ENCODE measurements at regions not wholly inside any gene's neighbourhood (a gene's known extent, or its start where the extent isn't known, plus 50 kb on each side); places are given as distances from the start of the nearest gene placed in this dataset.

GRCh38 chr3:124512881-124513609 lies 217.2 kb upstream of the UMPS start:
- Histone ChIP-seq H3K4me1 (ENCODE audit: control insufficient read depth in 1 of 2, insufficient read depth in 2 of 2, low read length in 2 of 2) (no peaks in the 10 kb centered on the region), H2AFZ (ENCODE audit: insufficient read depth, low read depth, low read length, poor library complexity, severe bottlenecking) (no peak overlapping the region), H3K79me2 (ENCODE audit: insufficient read depth, low read length) (no peaks in the 10 kb centered on the region), H3K9me3 (replicated peaks in 1 of 2; ENCODE audit: control insufficient read depth in 1 of 2, insufficient read depth in 1 of 2, low read length in 2 of 2) (no peaks in the 10 kb centered on the region), H3K36me3 (replicated peaks in 1 of 2; ENCODE audit: control insufficient read depth in 1 of 2, insufficient read depth in 2 of 2, low read length in 2 of 2) (no peaks in the 10 kb centered on the region), H3K4me3 (replicated peaks in 1 of 3; ENCODE audit: low read depth in 2 of 3, low read length in 3 of 3) (no peak overlapping the region), H3K27me3 (ENCODE audit: control insufficient read depth in 2 of 2, insufficient read depth in 2 of 2, low read length in 2 of 2) (peaks cover 0 to 3% of the 10 kb centered on the region in 2 donors), H3K9ac (ENCODE audit: insufficient read depth, low read length, poor library complexity, severe bottlenecking) (no peak overlapping the region), H3K4me2 (replicated peaks; ENCODE audit: extremely low read depth, low read length, poor library complexity, severe bottlenecking) (no peak overlapping the region), H3K27ac (ENCODE audit: low read depth in 1 of 2, low read length in 2 of 2) (no peak overlapping the region), H4K20me1 (ENCODE audit: insufficient read depth, low read length) (no peaks in the 10 kb centered on the region)
- intact Hi-C loops (cut with micrococcal nuclease): no loop called here
- Mint-ChIP-seq H3K36me3 (no peaks in the 10 kb centered on the region), H3K9me3 (no peaks in the 10 kb centered on the region), H3K27me3 (ENCODE audit: low read depth in 3 of 3) (peaks cover 6 to 9% (median 7%) of the 10 kb centered on the region in 3 donors), H3K4me1 (no peaks in the 10 kb centered on the region), H3K27ac (no peak overlapping the region), H3K4me3 (no peak overlapping the region)
- DNase-seq: no peak
- no peak for TF ChIP-seq CTCF (IDR thresholded peaks at IDR 0.05)
- 72% methylated on average over 5 of the region's 8 CpGs for WGBS (ENCODE audit: insufficient coverage)

DNA sequence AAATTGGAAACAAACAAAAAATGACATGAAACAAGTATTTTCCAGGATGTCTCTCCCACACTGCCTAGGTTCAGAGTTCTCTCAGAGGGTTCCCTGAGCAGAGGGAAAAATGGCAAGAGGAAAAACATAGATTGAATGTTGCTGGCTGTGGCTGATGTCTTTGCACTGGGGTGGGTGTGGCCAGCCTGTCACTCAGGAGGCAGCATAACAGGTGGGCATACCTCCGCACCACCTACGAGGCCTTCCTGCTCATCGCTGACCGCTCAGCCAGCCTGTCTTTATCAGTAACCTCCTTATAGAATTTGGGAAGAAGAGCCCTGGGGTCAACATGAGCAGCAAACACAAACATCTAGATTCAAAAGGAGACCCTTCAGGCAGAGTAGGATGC lies 216.6 kb upstream of the UMPS start:
- H3K36me3 Mint-ChIP-seq: no peaks in the 10 kb centered on the region
- Histone ChIP-seq H3K9ac (ENCODE audit: insufficient read depth, low read length, poor library complexity, severe bottlenecking) (no peak overlapping the region), H3K79me2 (ENCODE audit: insufficient read depth, low read length) (no peaks in the 10 kb centered on the region), H3K27ac (ENCODE audit: low read depth in 1 of 2, low read length in 2 of 2) (no peak overlapping the region), H3K27me3 (ENCODE audit: control insufficient read depth in 2 of 2, insufficient read depth in 2 of 2, low read length in 2 of 2) (peaks cover 0 to 3% of the 10 kb centered on the region in 2 donors), H3K4me3 (replicated peaks in 1 of 3; ENCODE audit: low read depth in 2 of 3, low read length in 3 of 3) (no peak overlapping the region), H3K4me2 (replicated peaks; ENCODE audit: extremely low read depth, low read length, poor library complexity, severe bottlenecking) (no peak overlapping the region), H3K4me1 (ENCODE audit: control insufficient read depth in 1 of 2, insufficient read depth in 2 of 2, low read length in 2 of 2) (no peaks in the 10 kb centered on the region), H3K36me3 (replicated peaks in 1 of 2; ENCODE audit: control insufficient read depth in 1 of 2, insufficient read depth in 2 of 2, low read length in 2 of 2) (no peaks in the 10 kb centered on the region), H2AFZ (ENCODE audit: insufficient read depth, low read depth, low read length, poor library complexity, severe bottlenecking) (no peak overlapping the region), H3K9me3 (replicated peaks in 1 of 2; ENCODE audit: control insufficient read depth in 1 of 2, insufficient read depth in 1 of 2, low read length in 2 of 2) (no peaks in the 10 kb centered on the region), H4K20me1 (ENCODE audit: insufficient read depth, low read length) (no peaks in the 10 kb centered on the region)
- peaks cover 6 to 9% (median 7%) of the 10 kb centered on the region in 3 donors for H3K27me3 Mint-ChIP-seq (ENCODE audit: low read depth in 3 of 3)
- H3K4me1 Mint-ChIP-seq: no peaks in the 10 kb centered on the region
- WGBS (ENCODE audit: insufficient coverage): no CpG with 5 or more reads among the region's 4 CpGs
- H3K4me3 Mint-ChIP-seq: no peak overlapping the region
- TF ChIP-seq CTCF (IDR thresholded peaks at IDR 0.05): no peak
- DNase-seq: no peak
- H3K9me3 Mint-ChIP-seq: no peaks in the 10 kb centered on the region
- intact Hi-C loops (cut with micrococcal nuclease): no loop called here
- H3K27ac Mint-ChIP-seq: no peak overlapping the region

Measured in CD14-positive monocyte (primary cell).